ENCODE measurements at regions not wholly inside any gene's neighbourhood (a gene's known extent, or its start where the extent isn't known, plus 50 kb on each side); places are given as distances from the start of the nearest gene placed in this dataset.

- TF ChIP-seq ZNF281 (CRISPR knock-in tag; IDR thresholded peaks at IDR 0.05) (no peak), KAT7 (CRISPR knock-in tag; IDR thresholded peaks at IDR 0.05; ENCODE audit: borderline replicate concordance) (no peak), ZNF121 (CRISPR knock-in tag; IDR thresholded peaks at IDR 0.05) (no peak), ZNF138 (CRISPR knock-in tag; conservative IDR thresholded peaks at IDR 0.05) (no peak), GABPB1 (CRISPR knock-in tag; IDR thresholded peaks at IDR 0.05) (no peak), MXD4 (CRISPR knock-in tag; IDR thresholded peaks at IDR 0.05; ENCODE audit: borderline replicate concordance) (no peak), RELA (CRISPR knock-in tag; IDR thresholded peaks at IDR 0.05; ENCODE audit: borderline replicate concordance) (no peak), E2F1 (CRISPR knock-in tag; IDR thresholded peaks at IDR 0.05) (no peak)
Measured at GRCh38 chr6:167212713-167213005, 54.9 kb upstream of the GPR31 start (continued).

GRCh38 chr6:167214206-167214605 lies 56.4 kb upstream of the GPR31 start:
- no peak for ATAC-seq
- no peak overlapping the region for H3K27ac Mint-ChIP-seq
- peaks cover 11% of the 10 kb centered on the region for H3K4me1 Mint-ChIP-seq

More at GRCh38 chr6:167214206-167214605, 56.4 kb upstream of the GPR31 start:
- no peak for DNase-seq (ENCODE audit: low spot score)
- POLR2A ChIA-PET, result no interaction called here
- CTCF ChIA-PET, result no interaction called here
- H3K27me3 Mint-ChIP-seq (ENCODE audit: low read depth), result peaks cover 14% of the 10 kb centered on the region
- no peak overlapping the region for H3K4me3 Mint-ChIP-seq
- no peaks in the 10 kb centered on the region for H3K36me3 Mint-ChIP-seq
- TF ChIP-seq OVOL2 (CRISPR knock-in tag; IDR thresholded peaks at IDR 0.05; ENCODE audit: borderline replicate concordance), result no peak
- TF ChIP-seq CREM (CRISPR knock-in tag; IDR thresholded peaks at IDR 0.05), result no peak
- TF ChIP-seq GABPB1 (CRISPR knock-in tag; IDR thresholded peaks at IDR 0.05), result no peak
- no peak for TF ChIP-seq AFF4 (CRISPR knock-in tag; IDR thresholded peaks at IDR 0.05; ENCODE audit: borderline replicate concordance)
- no peak for TF ChIP-seq NR1H2 (CRISPR knock-in tag; IDR thresholded peaks at IDR 0.05)
- no peak for TF ChIP-seq FOXP4 (CRISPR knock-in tag; IDR thresholded peaks at IDR 0.05)
- TF ChIP-seq ZNF396 (CRISPR knock-in tag; IDR thresholded peaks at IDR 0.05; ENCODE audit: borderline replicate concordance), result no peak
- no peak for TF ChIP-seq NFE2L1 (CRISPR knock-in tag; IDR thresholded peaks at IDR 0.05)
- no peak for TF ChIP-seq SOX15 (CRISPR knock-in tag; IDR thresholded peaks at IDR 0.05)
- no peak for TF ChIP-seq ZNF425 (CRISPR knock-in tag; conservative IDR thresholded peaks at IDR 0.05)
- TF ChIP-seq RORB (CRISPR knock-in tag; IDR thresholded peaks at IDR 0.05), result no peak
- no peak for TF ChIP-seq ZBTB21 (CRISPR knock-in tag; IDR thresholded peaks at IDR 0.05; ENCODE audit: borderline replicate concordance)
- no peak for TF ChIP-seq CBFB (CRISPR knock-in tag; IDR thresholded peaks at IDR 0.05; ENCODE audit: low read depth)
- TF ChIP-seq ATF1 (CRISPR knock-in tag; IDR thresholded peaks at IDR 0.05), result no peak
- no peak for TF ChIP-seq ZNF671 (CRISPR knock-in tag; IDR thresholded peaks at IDR 0.05)
- no peak for TF ChIP-seq FOXJ3 (CRISPR knock-in tag; IDR thresholded peaks at IDR 0.05; ENCODE audit: borderline replicate concordance)
- TF ChIP-seq ZNF423 (CRISPR knock-in tag; IDR thresholded peaks at IDR 0.05), result no peak
- peaks cover 3% of the 10 kb centered on the region; the same call in 1 of the 2 replicates for H3K9me3 Mint-ChIP-seq
